Right ventricle myocardium inferior (tissue), 1 donor: ENCODE measurements at regions not wholly inside any gene's neighbourhood (a gene's known extent, or its start where the extent isn't known, plus 50 kb on each side); places are given as distances from the start of the nearest gene placed in this dataset.
A peak's percentile ranks its signal among the peaks of the same experiment; 100 is the strongest.
"Not testable (repeated sequence)": the region's sequence is repeated elsewhere in the genome, so short reads cannot be mapped to it uniquely, and the experiment has no call there.

ENCODE experiments used
- ATAC-seq: fragments of 200-7000 bp; cut with Tn5 transposase; one replicate; pipeline ENCODE4 v1.9.1; 2020; ENCODE audit warnings: mild to moderate bottlenecking, moderate library complexity
- DNase-seq: peaks from one replicate; pipeline ENCODE4 v3.0.0; 2021; ENCODE audit errors: missing footprints
- intact Hi-C: fragments of 100-400 bp; cut with DNase I; formaldehyde crosslinking; loops from one replicate; pipeline ENCODE4 v1.11.0; 2022
- donor health status: DM: no; HTN: yes; CAD: no; lungs with severe emphysema.

GRCh38 chrY:10958122-10958521 lies 1430.4 kb downstream of the TSPY10 start:
- not testable (repeated sequence) for ATAC-seq, DNase-seq

GRCh38 chrY:10973422-10973821 lies 1445.7 kb downstream of the TSPY10 start:
- ATAC-seq = no peak
- intact Hi-C loops = no loop called here
- DNase-seq = peak; percentile 17

More at GRCh38 chrY:10958122-10958521, 1430.4 kb downstream of the TSPY10 start:
- intact Hi-C loops = not testable (repeated sequence)

GRCh38 chrY:10986655-10987054 lies 1459.0 kb downstream of the TSPY10 start:
- DNase-seq = no peak
- intact Hi-C loops = no loop called here
- no peak for ATAC-seq

- no peak for DNase-seq
- intact Hi-C loops = no loop called here
- ATAC-seq = no peak
Observed at GRCh38 chrY:10987626-10988025, 1459.9 kb downstream of the TSPY10 start.

- intact Hi-C loops = no loop called here
- DNase-seq (no peak), ATAC-seq (no peak)
Observed at GRCh38 chrY:10993955-10994354, 1466.3 kb downstream of the TSPY10 start.

GRCh38 chrY:10999715-11000114 lies 1472.0 kb downstream of the TSPY10 start:
- intact Hi-C loops, DNase-seq: not testable (repeated sequence)
- ATAC-seq = peak; percentile 84

- ATAC-seq, intact Hi-C loops, DNase-seq: not testable (repeated sequence)
Observed at GRCh38 chrY:11014229-11014628, 1486.5 kb downstream of the TSPY10 start.

- intact Hi-C loops = no loop called here
- ATAC-seq = no peak
- no peak for DNase-seq
Observed at GRCh38 chrY:11022734-11023133, 1495.1 kb downstream of the TSPY10 start.

- DNase-seq (no peak), ATAC-seq (no peak)
- intact Hi-C loops = no loop called here
Observed at GRCh38 chrY:11044234-11044883, 1516.7 kb downstream of the TSPY10 start.

- intact Hi-C loops = no loop called here
- no peak for DNase-seq
- ATAC-seq = no peak
Observed at GRCh38 chrY:11063486-11063885, 1535.8 kb downstream of the TSPY10 start.

- DNase-seq = no peak
- no peak for ATAC-seq
- intact Hi-C loops = no loop called here
Observed at GRCh38 chrY:11063960-11064359, 1536.3 kb downstream of the TSPY10 start.

- DNase-seq (no peak), ATAC-seq (no peak)
- intact Hi-C loops = no loop called here
Observed at GRCh38 chrY:11064376-11064775, 1536.7 kb downstream of the TSPY10 start.

GRCh38 chrY:11069271-11069670 lies 1541.6 kb downstream of the TSPY10 start:
- DNase-seq = no peak
- intact Hi-C loops = no loop called here
- ATAC-seq = no peak

GRCh38 chrY:11070250-11071113 lies 1542.8 kb downstream of the TSPY10 start:
- intact Hi-C loops = no loop called here
- DNase-seq (no peak), ATAC-seq (no peak)

- intact Hi-C loops, DNase-seq, ATAC-seq: not testable (repeated sequence)
Observed at GRCh38 chrY:11085801-11086200, 1558.1 kb downstream of the TSPY10 start.

GRCh38 chrY:11097498-11097897 lies 1569.8 kb downstream of the TSPY10 start:
- intact Hi-C loops, ATAC-seq, DNase-seq: not testable (repeated sequence)

GRCh38 chrY:11098419-11098818 lies 1570.7 kb downstream of the TSPY10 start:
- intact Hi-C loops, ATAC-seq, DNase-seq: not testable (repeated sequence)

GRCh38 chrY:11099004-11099403 lies 1571.3 kb downstream of the TSPY10 start:
- ATAC-seq (no peak), DNase-seq (no peak)
- intact Hi-C loops = no loop called here

- intact Hi-C loops, DNase-seq, ATAC-seq: not testable (repeated sequence)
Observed at GRCh38 chrY:11100472-11100871, 1572.8 kb downstream of the TSPY10 start.

GRCh38 chrY:11102987-11103386 lies 1575.3 kb downstream of the TSPY10 start:
- intact Hi-C loops, ATAC-seq, DNase-seq: not testable (repeated sequence)
